ENCODE measurements at regions not wholly inside any gene's neighbourhood (a gene's known extent, or its start where the extent isn't known, plus 50 kb on each side); places are given as distances from the start of the nearest gene placed in this dataset.

DNA sequence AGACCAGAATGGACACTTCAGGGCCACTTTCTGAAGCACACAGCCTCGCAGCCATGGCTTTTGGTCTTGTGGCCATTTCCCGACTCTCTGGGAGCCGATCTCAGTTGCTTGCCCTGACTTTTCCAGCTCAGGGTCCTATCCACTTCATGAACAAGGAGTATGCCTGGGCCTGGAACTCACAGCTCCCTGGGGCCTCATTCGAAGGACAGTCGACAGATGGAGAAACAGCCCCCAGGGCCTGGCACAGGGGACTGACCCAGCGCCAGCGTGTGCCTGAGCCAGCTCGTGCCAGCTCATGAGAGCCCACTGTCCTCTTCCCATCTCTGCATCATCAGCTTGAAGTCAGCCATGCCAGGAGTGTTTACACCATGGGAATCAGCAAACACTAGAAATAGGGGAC is 134.6 kb upstream of the GPC1 start:
- Histone ChIP-seq H3K27ac (ENCODE audit: low read depth in 1 of 2, low read length in 1 of 2) (no peak overlapping the region), H3K36me3 (ENCODE audit: control insufficient read depth in 4 of 4, insufficient read depth in 4 of 4, low read length in 4 of 4) (no peaks in the 10 kb centered on the region), H3K9me3 (ENCODE audit: control insufficient read depth in 4 of 4, insufficient read depth in 3 of 4, low read length in 3 of 4) (no peaks in the 10 kb centered on the region), H3K27me3 (ENCODE audit: control insufficient read depth in 3 of 3, insufficient read depth in 3 of 3, low read length in 2 of 3) (no peaks in the 10 kb centered on the region), H3K4me1 (ENCODE audit: control insufficient read depth in 5 of 5, insufficient read depth in 5 of 5, low read length in 5 of 5) (peaks cover 0 to 9% (median 0%) of the 10 kb centered on the region in 5 donors), H3K9ac (ENCODE audit: insufficient read depth in 1 of 2, low read length in 2 of 2) (no peak overlapping the region), H3K4me3 (no peak overlapping the region)
- ATAC-seq (ENCODE audit: insufficient read depth, low FRiP score) (no peak), DNase-seq (no peak)
- TF ChIP-seq, protein P1, sequence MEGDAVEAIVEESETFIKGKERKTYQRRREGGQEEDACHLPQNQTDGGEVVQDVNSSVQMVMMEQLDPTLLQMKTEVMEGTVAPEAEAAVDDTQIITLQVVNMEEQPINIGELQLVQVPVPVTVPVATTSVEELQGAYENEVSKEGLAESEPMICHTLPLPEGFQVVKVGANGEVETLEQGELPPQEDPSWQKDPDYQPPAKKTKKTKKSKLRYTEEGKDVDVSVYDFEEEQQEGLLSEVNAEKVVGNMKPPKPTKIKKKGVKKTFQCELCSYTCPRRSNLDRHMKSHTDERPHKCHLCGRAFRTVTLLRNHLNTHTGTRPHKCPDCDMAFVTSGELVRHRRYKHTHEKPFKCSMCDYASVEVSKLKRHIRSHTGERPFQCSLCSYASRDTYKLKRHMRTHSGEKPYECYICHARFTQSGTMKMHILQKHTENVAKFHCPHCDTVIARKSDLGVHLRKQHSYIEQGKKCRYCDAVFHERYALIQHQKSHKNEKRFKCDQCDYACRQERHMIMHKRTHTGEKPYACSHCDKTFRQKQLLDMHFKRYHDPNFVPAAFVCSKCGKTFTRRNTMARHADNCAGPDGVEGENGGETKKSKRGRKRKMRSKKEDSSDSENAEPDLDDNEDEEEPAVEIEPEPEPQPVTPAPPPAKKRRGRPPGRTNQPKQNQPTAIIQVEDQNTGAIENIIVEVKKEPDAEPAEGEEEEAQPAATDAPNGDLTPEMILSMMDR (IDR thresholded peaks at IDR 0.05; ENCODE audit: control extremely low read depth, extremely low read depth): no peak
- 91 to 97% methylated on average over 8 of the region's 8 CpGs for WGBS, 2 donors

DNA sequence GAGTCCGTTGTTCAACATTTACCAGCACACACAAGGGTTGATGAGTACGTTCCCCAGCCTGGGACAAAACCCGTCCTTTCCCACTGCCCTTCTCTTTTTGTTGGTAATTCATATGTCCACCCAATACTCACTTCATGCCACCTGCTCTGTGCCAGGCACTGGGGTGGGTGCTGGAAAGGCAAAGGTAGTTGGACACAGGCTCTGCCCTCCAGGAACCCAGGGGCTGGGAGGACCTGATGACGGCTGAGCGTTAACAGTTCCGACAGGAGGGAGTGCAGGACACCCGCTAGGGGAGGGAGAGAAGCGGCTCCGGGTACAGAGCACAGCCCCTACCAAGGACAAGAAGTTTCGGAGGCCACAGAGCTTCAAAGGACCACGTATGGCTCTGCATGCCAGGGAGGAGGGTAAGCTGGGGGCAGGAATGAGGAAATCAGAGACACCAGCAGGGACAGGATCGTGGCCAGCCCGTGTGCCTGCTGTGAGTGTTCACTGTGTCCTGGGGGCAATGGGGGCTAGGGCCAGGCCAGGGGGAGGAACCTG is 134.1 kb upstream of the GPC1 start:
- H3K9ac ChIP-seq (ENCODE audit: insufficient read depth in 1 of 2, low read length in 2 of 2): no peak overlapping the region
- H3K27ac ChIP-seq (ENCODE audit: low read depth in 1 of 2, low read length in 1 of 2): no peak overlapping the region
- no peaks in the 10 kb centered on the region for H3K9me3 ChIP-seq (ENCODE audit: control insufficient read depth in 4 of 4, insufficient read depth in 3 of 4, low read length in 3 of 4)
- H3K4me3 ChIP-seq: no peak overlapping the region
- DNase-seq: no peak
- peaks cover 0 to 9% (median 0%) of the 10 kb centered on the region in 5 donors for H3K4me1 ChIP-seq (ENCODE audit: control insufficient read depth in 5 of 5, insufficient read depth in 5 of 5, low read length in 5 of 5)
- TF ChIP-seq, protein P1 (IDR thresholded peaks at IDR 0.05; ENCODE audit: control extremely low read depth, extremely low read depth): no peak
- no peaks in the 10 kb centered on the region for H3K36me3 ChIP-seq (ENCODE audit: control insufficient read depth in 4 of 4, insufficient read depth in 4 of 4, low read length in 4 of 4)
- H3K27me3 ChIP-seq (ENCODE audit: control insufficient read depth in 3 of 3, insufficient read depth in 3 of 3, low read length in 2 of 3): no peaks in the 10 kb centered on the region
- WGBS, 2 donors: 84 to 92% methylated on average over 13 of the region's 13 CpGs
- no peak for ATAC-seq (ENCODE audit: insufficient read depth, low FRiP score)

DNA sequence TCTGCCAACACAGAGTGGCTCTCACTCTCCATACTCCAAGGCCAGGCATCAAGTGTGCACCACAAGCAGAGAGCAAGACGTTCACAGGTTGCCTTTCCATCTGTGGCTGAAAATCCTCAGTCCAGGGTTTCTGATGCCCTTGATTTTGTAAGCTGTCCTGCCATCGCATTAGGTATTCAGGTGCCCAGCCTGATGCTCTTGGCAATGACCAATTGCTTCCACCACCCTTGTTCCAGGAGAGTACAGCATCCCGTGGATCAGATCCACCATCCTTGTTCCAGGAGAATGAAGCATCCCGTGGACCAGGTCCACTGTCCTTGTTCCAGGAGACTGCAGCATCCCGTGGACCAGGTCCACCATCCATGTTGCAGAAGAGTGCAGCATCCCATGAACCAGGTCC is 133.4 kb upstream of the GPC1 start:
- 89 to 93% methylated on average over 5 of the region's 5 CpGs for WGBS, 2 donors
- Histone ChIP-seq H3K4me3 (no peak overlapping the region), H3K36me3 (ENCODE audit: control insufficient read depth in 4 of 4, insufficient read depth in 4 of 4, low read length in 4 of 4) (no peaks in the 10 kb centered on the region)

More for the DNA sequence above, 133.4 kb upstream of the GPC1 start:
- no peaks in the 10 kb centered on the region for H3K9me3 ChIP-seq (ENCODE audit: control insufficient read depth in 4 of 4, insufficient read depth in 3 of 4, low read length in 3 of 4)
- ATAC-seq (ENCODE audit: insufficient read depth, low FRiP score) (no peak), DNase-seq (no peak)
- TF ChIP-seq, protein P1 (IDR thresholded peaks at IDR 0.05; ENCODE audit: control extremely low read depth, extremely low read depth): no peak
- H3K27me3 ChIP-seq (ENCODE audit: control insufficient read depth in 3 of 3, insufficient read depth in 3 of 3, low read length in 2 of 3): no peaks in the 10 kb centered on the region
- H3K9ac ChIP-seq (ENCODE audit: insufficient read depth in 1 of 2, low read length in 2 of 2): no peak overlapping the region
- peaks cover 0 to 14% (median 0%) of the 10 kb centered on the region in 5 donors for H3K4me1 ChIP-seq (ENCODE audit: control insufficient read depth in 5 of 5, insufficient read depth in 5 of 5, low read length in 5 of 5)
- no peak overlapping the region for H3K27ac ChIP-seq (ENCODE audit: low read depth in 1 of 2, low read length in 1 of 2)

All from lung (tissue), 11 donors.